IMR-90 (cell line): ENCODE measurements at regions not wholly inside any gene's neighbourhood (a gene's known extent, or its start where the extent isn't known, plus 50 kb on each side); places are given as distances from the start of the nearest gene placed in this dataset.
A peak's percentile ranks its signal among the peaks of the same experiment; 100 is the strongest.

Source experiments
- ATAC-seq: fragments of 200-7000 bp; cut with Tn5 transposase; 2 replicates; pipeline ENCODE4 v1.9.1; 2020; ENCODE audit warnings: low read depth, mild to moderate bottlenecking, moderate library complexity
- BruUV-seq: library from RNA; stranded (reverse); fragments of 400-500 nt; replicated peaks from 2 replicates; lab custom pipeline; 2021; lab: Mats Ljungman, UMichigan
- CTCF ChIA-PET: fragments of 300-600 bp; formaldehyde crosslinking; extraction: SDS; loops from one replicate; lab custom pipeline; 2021; ENCODE audit warnings: antibody characterized with exemption; lab: Yijun Ruan, JAX
- POLR2A ChIA-PET: fragments of 300-600 bp; sonication (Branson Sonifier 250); formaldehyde crosslinking; loops from one replicate; lab custom pipeline; 2022; ENCODE audit warnings: antibody characterized with exemption; ENCODE audit not compliant: unreplicated experiment; lab: Charles Lee
- DNase-seq: peaks from one replicate; pipeline ENCODE4 v3.0.0; 2013
- H2AFZ ChIP-seq: replicated peaks from 2 replicates; pipeline ENCODE3; 2013; ENCODE audit warnings: low read length, mild to moderate bottlenecking; ENCODE audit not compliant: poor library complexity
- H2AK5ac ChIP-seq: 2 replicates; pipeline ENCODE4 v1.6.1; 2013; ENCODE audit warnings: low read depth, low read length, inconsistent platforms
- H2AK9ac ChIP-seq: replicated peaks from 2 replicates; pipeline ENCODE3; 2013; ENCODE audit warnings: mild to moderate bottlenecking, low read depth, low read length, moderate library complexity; ENCODE audit not compliant: poor library complexity
- H2BK120ac ChIP-seq: 2 replicates; pipeline ENCODE4 v1.6.1; 2013; ENCODE audit warnings: low read depth, low read length, inconsistent platforms
- H2BK15ac ChIP-seq: 3 replicates; pipeline ENCODE4 v1.6.1; 2013; ENCODE audit warnings: low read depth, low read length, inconsistent platforms
- H2BK20ac ChIP-seq: 2 replicates; pipeline ENCODE4 v1.6.1; 2013; ENCODE audit warnings: low read depth, mild to moderate bottlenecking, inconsistent platforms, low read length, moderate library complexity
- H2BK5ac ChIP-seq: 2 replicates; pipeline ENCODE4 v1.6.1; 2013; ENCODE audit warnings: mild to moderate bottlenecking, low read depth, low read length, inconsistent platforms; ENCODE audit not compliant: poor library complexity, severe bottlenecking
- H3K14ac ChIP-seq: replicated peaks from 2 replicates; pipeline ENCODE4 v1.6.1; 2013; ENCODE audit warnings: low read depth, low read length, inconsistent platforms
- H3K18ac ChIP-seq: 2 replicates; pipeline ENCODE4 v1.6.1; 2013; ENCODE audit warnings: low read depth, low read length, control low read depth
- H3K23ac ChIP-seq: 2 replicates; pipeline ENCODE4 v1.6.1; 2013; ENCODE audit warnings: low read depth, low read length, inconsistent platforms
- H3K27ac ChIP-seq: 2 replicates; pipeline ENCODE4 v1.5.1; 2013; ENCODE audit warnings: mild to moderate bottlenecking, control low read depth, low read length; ENCODE audit not compliant: insufficient read depth
- H3K27me3 ChIP-seq: 2 replicates; pipeline ENCODE4 v1.6.1; 2013; ENCODE audit warnings: low read length; ENCODE audit not compliant: control insufficient read depth, insufficient read depth
- H3K36me3 ChIP-seq: 2 replicates; pipeline ENCODE4 v1.6.1; 2013; ENCODE audit warnings: low read length, mixed read lengths; ENCODE audit not compliant: control insufficient read depth, insufficient read depth
- H3K4ac ChIP-seq: 2 replicates; pipeline ENCODE4 v1.6.1; 2013; ENCODE audit warnings: low read depth, low read length, inconsistent platforms
- H3K4me1 ChIP-seq: 2 replicates; pipeline ENCODE4 v1.6.1; 2013; ENCODE audit warnings: low read length, mixed read lengths; ENCODE audit not compliant: control insufficient read depth, insufficient read depth
- H3K4me2 ChIP-seq: 2 replicates; pipeline ENCODE4 v1.6.1; 2013; ENCODE audit warnings: low read depth, mild to moderate bottlenecking, control low read depth, low read length, moderate library complexity
- H3K4me3 ChIP-seq: 2 replicates; pipeline ENCODE4 v1.5.1; 2013; ENCODE audit warnings: low read depth, mild to moderate bottlenecking, control low read depth, low read length, moderate library complexity; ENCODE audit not compliant: insufficient read depth
- H3K56ac ChIP-seq: 2 replicates; pipeline ENCODE4 v1.6.1; 2013; ENCODE audit warnings: low read length, inconsistent platforms; ENCODE audit not compliant: insufficient read depth; ENCODE audit errors: extremely low read depth
- H3K79me1 ChIP-seq, 2 experiments: 2 replicates each; pipeline ENCODE4 v1.6.1; 2013; ENCODE audit warnings: low read length in 2 of 2, inconsistent platforms in 1 of 2, low read depth in 1 of 2
- H3K9ac ChIP-seq: 2 replicates; pipeline ENCODE4 v1.6.1; 2013; ENCODE audit warnings: low read depth, low read length, control low read depth
- H3K9me1 ChIP-seq: 2 replicates; pipeline ENCODE4 v1.6.1; 2013; ENCODE audit warnings: low read length, inconsistent platforms; ENCODE audit not compliant: insufficient read depth
- H3K9me3 ChIP-seq: 2 replicates; pipeline ENCODE4 v1.6.1; 2013; ENCODE audit warnings: low read length; ENCODE audit not compliant: control insufficient read depth, insufficient read depth
- H4K20me1 ChIP-seq: 2 replicates; pipeline ENCODE4 v1.6.1; 2013; ENCODE audit warnings: low read length, inconsistent platforms; ENCODE audit not compliant: insufficient read depth
- H4K5ac ChIP-seq: 2 replicates; pipeline ENCODE4 v1.6.1; 2013; ENCODE audit warnings: mild to moderate bottlenecking, low read depth, low read length, control low read depth
- H4K8ac ChIP-seq, 2 experiments: 2 replicates each; pipeline ENCODE4 v1.6.1; 2013; ENCODE audit warnings: low read depth in 2 of 2, low read length in 2 of 2, control low read depth in 1 of 2, inconsistent platforms in 1 of 2
- H4K91ac ChIP-seq: 2 replicates; pipeline ENCODE4 v1.6.1; 2013; ENCODE audit warnings: low read depth, low read length, inconsistent platforms; ENCODE audit not compliant: insufficient read depth
- MAFK ChIP-seq: IDR thresholded peaks from 2 replicates; pipeline ENCODE4 v1.6.1; 2012; ENCODE audit warnings: low read depth, low read length, improper control_type of control experiment
- NFE2L2 ChIP-seq: fragments of 150-350 bp; IDR thresholded peaks from 2 replicates; pipeline ENCODE4 v1.6.1; 2016; ENCODE audit warnings: low read depth, mild to moderate bottlenecking, low read length
- RFX5 ChIP-seq: IDR thresholded peaks from 2 replicates; pipeline ENCODE4 v1.8.0; 2012; ENCODE audit warnings: low read depth, mild to moderate bottlenecking, low read length, moderate library complexity
- WGBS, 2 experiments: methylation state at CpG; one replicate each; pipeline versions ENCODE4 v1.1.5 to v1.1.7; 2013; ENCODE audit warnings: missing lambda C conversion rate in 2 of 2; ENCODE audit not compliant: insufficient read length in 1 of 2; ENCODE audit errors: extremely low coverage in 2 of 2; 5-methylcytosine and 5-hydroxymethylcytosine counted together
- dilution Hi-C: fragments of 300-500 bp; cut with HindIII; formaldehyde crosslinking; loops from one replicate; pipeline ENCODE4 v1.14.3; 2018; ENCODE audit warnings: low sequenced_read_pairs; ENCODE audit not compliant: unreplicated experiment
- in situ Hi-C: fragments of 300-500 bp; cut with MboI; formaldehyde crosslinking; loops from 3 replicates; pipeline ENCODE4 v1.14.3; 2019; ENCODE audit warnings: low sequenced_read_pairs, inconsistent platforms, mixed read lengths
- intact Hi-C: fragments of 100-400 bp; cut with micrococcal nuclease; formaldehyde crosslinking; loops from 2 replicates; pipeline ENCODE4 v1.10.0; 2022

- no peak overlapping the region for H3K4me2 ChIP-seq
- no peak overlapping the region for H3K18ac ChIP-seq
- no peaks in the 10 kb centered on the region for H3K36me3 ChIP-seq
- in situ Hi-C loops (no loop called here), intact Hi-C loops (no loop called here), dilution Hi-C loops (no loop called here)
- WGBS, 2 experiments, result no CpG with 5 or more reads among the region's 1 CpG
- H2AK5ac ChIP-seq, result no peak overlapping the region
- H3K9ac ChIP-seq, result no peak overlapping the region
- no peaks in the 10 kb centered on the region for H3K9me3 ChIP-seq
- no peak overlapping the region for H2BK15ac ChIP-seq
- ATAC-seq (no peak), DNase-seq (no peak)
- H3K27ac ChIP-seq, result no peak overlapping the region
- H3K9me1 ChIP-seq, result no peaks in the 10 kb centered on the region
- H3K27me3 ChIP-seq, result no peaks in the 10 kb centered on the region
- H4K91ac ChIP-seq, result no peak overlapping the region
- no peaks in the 10 kb centered on the region for H4K20me1 ChIP-seq
- ChIA-PET POLR2A (no interaction called here), CTCF (no interaction called here)
- H2BK20ac ChIP-seq, result no peak overlapping the region
- no peak overlapping the region for H2AK9ac ChIP-seq
- no peak overlapping the region for H2BK120ac ChIP-seq
- H3K4me3 ChIP-seq, result no peak overlapping the region
- no peaks in the 10 kb centered on the region for H3K4me1 ChIP-seq
- H2AFZ ChIP-seq, result no peak overlapping the region
- no TSS peak for BruUV-seq
- no peak overlapping the region for H3K23ac ChIP-seq
- TF ChIP-seq NFE2L2 (peak; percentile 66), RFX5 (no peak), MAFK (0 out of 2 replicates have a peak, but pooled peaks have one; percentile 5)
- H4K5ac ChIP-seq, result no peak overlapping the region
- no peak overlapping the region for H3K14ac ChIP-seq
- H3K56ac ChIP-seq, result no peak overlapping the region
- H4K8ac ChIP-seq, result no peak overlapping the region
- H2BK5ac ChIP-seq, result no peak overlapping the region
- no peak overlapping the region for H3K4ac ChIP-seq
- no peaks in the 10 kb centered on the region for H3K79me1 ChIP-seq
These were observed 233.5 kb downstream of the MRPS30 start for GRCh38 chr5:45042283-45042682.
